Fibroblast of lung (primary cell): ENCODE measurements at regions not wholly inside any gene's neighbourhood (a gene's known extent, or its start where the extent isn't known, plus 50 kb on each side); places are given as distances from the start of the nearest gene placed in this dataset.

ENCODE experiments used
- DNase-seq, 2 donors: peaks; one replicate each; pipeline versions ENCODE4 v3.0.0 to v3.0.0-alpha.2; 2010; ENCODE audit warnings: low read depth in 2 of 2
- H2AFZ ChIP-seq: 2 replicates; pipeline ENCODE4 v1.5.1; 2012; ENCODE audit warnings: low read length, control low read depth, inconsistent platforms
- H3K27ac ChIP-seq: 2 replicates; pipeline ENCODE4 v1.5.1; 2011; ENCODE audit warnings: low read length, control low read depth; ENCODE audit not compliant: insufficient read depth
- H3K27me3 ChIP-seq: 2 replicates; pipeline ENCODE4 v1.5.1; 2011; ENCODE audit warnings: mild to moderate bottlenecking, low read length; ENCODE audit not compliant: control insufficient read depth, insufficient read depth
- H3K36me3 ChIP-seq: 2 replicates; pipeline ENCODE4 v1.5.1; 2011; ENCODE audit warnings: low read length; ENCODE audit not compliant: control insufficient read depth, insufficient read depth
- H3K4me1 ChIP-seq: 2 replicates; pipeline ENCODE4 v1.5.1; 2011; ENCODE audit warnings: low read length; ENCODE audit not compliant: control insufficient read depth, insufficient read depth; ENCODE audit errors: extremely low read depth
- H3K4me2 ChIP-seq: 2 replicates; pipeline ENCODE4 v1.5.1; 2011; ENCODE audit warnings: low read length, control low read depth; ENCODE audit not compliant: insufficient read depth; ENCODE audit errors: extremely low read depth
- H3K4me3 ChIP-seq, 4 experiments: fragments of 200-600 bp in 1 of 4; sonication (generic) in 1 of 4; replicated peaks in 1 of 4; 2 replicates each; pipeline ENCODE4 v1.5.1; 2011 to 2016; ENCODE audit warnings: low read length in 4 of 4, low read depth in 3 of 4, mild to moderate bottlenecking in 3 of 4, control low read depth in 2 of 4, inconsistent platforms in 1 of 4, mixed read lengths in 1 of 4; ENCODE audit not compliant: insufficient read depth in 1 of 4; ENCODE audit errors: control extremely low read depth in 1 of 4
- H3K79me2 ChIP-seq: 2 replicates; pipeline ENCODE4 v1.5.1; 2012; ENCODE audit warnings: mild to moderate bottlenecking, low read length, inconsistent platforms; ENCODE audit not compliant: control insufficient read depth, insufficient read depth
- H3K9ac ChIP-seq: 2 replicates; pipeline ENCODE4 v1.5.1; 2011; ENCODE audit warnings: mild to moderate bottlenecking, low read length, control low read depth; ENCODE audit not compliant: insufficient read depth
- H3K9me3 ChIP-seq: 2 replicates; pipeline ENCODE4 v1.5.1; 2012; ENCODE audit warnings: low read depth, low read length; ENCODE audit not compliant: control insufficient read depth, insufficient read depth
- H4K20me1 ChIP-seq: 2 replicates; pipeline ENCODE4 v1.5.1; 2011; ENCODE audit warnings: low read length; ENCODE audit not compliant: control insufficient read depth, insufficient read depth; ENCODE audit errors: extremely low read depth
- EZH2 ChIP-seq: IDR thresholded peaks from 2 replicates; pipeline ENCODE4 v1.5.1; 2012; ENCODE audit warnings: low read length, control low read depth, mild to moderate bottlenecking; ENCODE audit errors: missing control alignments
- TF ChIP-seq, protein P1 (sequence below), 2 donors: IDR thresholded peaks in 1 of 2; conservative IDR thresholded peaks in 1 of 2; 1 replicate in 1 of 2; 2 replicates in 1 of 2; pipeline ENCODE4 v1.5.1; 2011 to 2012; ENCODE audit warnings: low read length in 2 of 2, control low read depth in 1 of 2, inconsistent platforms in 1 of 2, low read depth in 1 of 2, mild to moderate bottlenecking in 1 of 2

GRCh38 chr5:175107028-175107588 lies 336.9 kb downstream of the DRD1 start:
- H3K27me3 ChIP-seq = no peaks in the 10 kb centered on the region
- no peak overlapping the region for H2AFZ ChIP-seq
- no peak overlapping the region for H3K9ac ChIP-seq
- H4K20me1 ChIP-seq = no peaks in the 10 kb centered on the region
- no peaks in the 10 kb centered on the region for H3K9me3 ChIP-seq
- H3K27ac ChIP-seq = no peak overlapping the region
- H3K4me1 ChIP-seq = no peaks in the 10 kb centered on the region
- TF ChIP-seq EZH2 = no peak
- TF ChIP-seq, protein P1, sequence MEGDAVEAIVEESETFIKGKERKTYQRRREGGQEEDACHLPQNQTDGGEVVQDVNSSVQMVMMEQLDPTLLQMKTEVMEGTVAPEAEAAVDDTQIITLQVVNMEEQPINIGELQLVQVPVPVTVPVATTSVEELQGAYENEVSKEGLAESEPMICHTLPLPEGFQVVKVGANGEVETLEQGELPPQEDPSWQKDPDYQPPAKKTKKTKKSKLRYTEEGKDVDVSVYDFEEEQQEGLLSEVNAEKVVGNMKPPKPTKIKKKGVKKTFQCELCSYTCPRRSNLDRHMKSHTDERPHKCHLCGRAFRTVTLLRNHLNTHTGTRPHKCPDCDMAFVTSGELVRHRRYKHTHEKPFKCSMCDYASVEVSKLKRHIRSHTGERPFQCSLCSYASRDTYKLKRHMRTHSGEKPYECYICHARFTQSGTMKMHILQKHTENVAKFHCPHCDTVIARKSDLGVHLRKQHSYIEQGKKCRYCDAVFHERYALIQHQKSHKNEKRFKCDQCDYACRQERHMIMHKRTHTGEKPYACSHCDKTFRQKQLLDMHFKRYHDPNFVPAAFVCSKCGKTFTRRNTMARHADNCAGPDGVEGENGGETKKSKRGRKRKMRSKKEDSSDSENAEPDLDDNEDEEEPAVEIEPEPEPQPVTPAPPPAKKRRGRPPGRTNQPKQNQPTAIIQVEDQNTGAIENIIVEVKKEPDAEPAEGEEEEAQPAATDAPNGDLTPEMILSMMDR (conservative IDR thresholded peaks at IDR 0.05 in 1 of 2, IDR thresholded peaks at IDR 0.05 in 1 of 2; ENCODE audit: low read depth in 1 of 2, low read length in 2 of 2) = no peak
- DNase-seq = no peak
- H3K4me2 ChIP-seq = no peak overlapping the region
- no peaks in the 10 kb centered on the region for H3K36me3 ChIP-seq
- H3K79me2 ChIP-seq = no peaks in the 10 kb centered on the region
- no peak overlapping the region for H3K4me3 ChIP-seq

GRCh38 chr5:175104677-175105076 lies 339.3 kb downstream of the DRD1 start:
- Histone ChIP-seq H3K79me2 (no peaks in the 10 kb centered on the region), H2AFZ (no peak overlapping the region), H3K9ac (no peak overlapping the region), H3K27ac (no peak overlapping the region), H3K27me3 (no peaks in the 10 kb centered on the region), H4K20me1 (no peaks in the 10 kb centered on the region), H3K9me3 (no peaks in the 10 kb centered on the region), H3K4me2 (no peak overlapping the region), H3K4me1 (no peaks in the 10 kb centered on the region), H3K4me3 (no peak overlapping the region), H3K36me3 (no peaks in the 10 kb centered on the region)
- no peak for DNase-seq
- TF ChIP-seq, protein P1 (conservative IDR thresholded peaks at IDR 0.05 in 1 of 2, IDR thresholded peaks at IDR 0.05 in 1 of 2; ENCODE audit: low read depth in 1 of 2, low read length in 2 of 2) = no peak
- no peak for TF ChIP-seq EZH2

DNA sequence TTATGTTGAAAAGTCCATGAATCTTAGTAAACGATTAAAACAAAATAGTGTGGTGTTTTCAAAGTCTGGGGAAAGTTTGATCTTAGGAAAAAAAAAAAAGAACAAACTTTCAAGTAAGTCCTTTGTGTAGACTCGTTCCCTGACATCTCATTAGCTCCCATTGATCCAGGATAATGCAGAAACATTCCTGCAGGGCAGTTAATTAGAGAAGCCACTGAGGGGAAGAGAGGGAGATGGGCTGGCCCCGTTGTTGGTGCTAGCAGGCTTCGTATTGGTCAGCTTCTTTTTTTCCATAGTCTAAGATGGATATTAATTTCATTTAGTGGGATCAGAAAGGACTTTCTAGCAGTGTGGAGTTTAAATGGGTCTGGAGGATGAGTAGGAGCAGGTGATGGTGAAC lies 340.2 kb downstream of the DRD1 start:
- H3K4me1 ChIP-seq = no peaks in the 10 kb centered on the region
- TF ChIP-seq, protein P1 (conservative IDR thresholded peaks at IDR 0.05 in 1 of 2, IDR thresholded peaks at IDR 0.05 in 1 of 2; ENCODE audit: low read depth in 1 of 2, low read length in 2 of 2) = no peak
- TF ChIP-seq EZH2 = no peak
- no peaks in the 10 kb centered on the region for H3K79me2 ChIP-seq
- H3K4me3 ChIP-seq = no peak overlapping the region
- H4K20me1 ChIP-seq = no peaks in the 10 kb centered on the region
- no peak overlapping the region for H3K4me2 ChIP-seq
- DNase-seq = no peak
- no peak overlapping the region for H2AFZ ChIP-seq
- no peaks in the 10 kb centered on the region for H3K27me3 ChIP-seq
- no peak overlapping the region for H3K9ac ChIP-seq
- H3K9me3 ChIP-seq = no peaks in the 10 kb centered on the region
- no peak overlapping the region for H3K27ac ChIP-seq
- no peaks in the 10 kb centered on the region for H3K36me3 ChIP-seq
